ENCODE measurements at regions not wholly inside any gene's neighbourhood (a gene's known extent, or its start where the extent isn't known, plus 50 kb on each side); places are given as distances from the start of the nearest gene placed in this dataset.
"Not testable (repeated sequence)": the region's sequence is repeated elsewhere in the genome, so short reads cannot be mapped to it uniquely, and the experiment has no call there.

GRCh38 chr7:97928844-97929243 lies 56.6 kb upstream of the ASNS start:
- intact Hi-C loops (cut with micrococcal nuclease) = loop anchor here (1.0 to 5.0 kb wide), 3 partner anchors 57 to 825 kb away; partner anchors contain the start of gene ASNS
- H3K36me3 Mint-ChIP-seq (ENCODE audit: low read depth); DNase-seq; H3K4me1 Mint-ChIP-seq (ENCODE audit: low read depth); H3K9me3 Mint-ChIP-seq; H3K27ac Mint-ChIP-seq; H3K27me3 Mint-ChIP-seq (ENCODE audit: low read depth): not testable (repeated sequence)
- peak overlapping the region; percentile 59 for H3K4me3 Mint-ChIP-seq
- CTCF ChIA-PET = interaction anchor here (1.8 kb wide), 1 partner anchor 85 kb away, joined by 5 read pairs; no protein-coding TSS in a partner anchor

GRCh38 chr7:97927790-97928748 lies 55.9 kb upstream of the ASNS start:
- H3K27me3 Mint-ChIP-seq (ENCODE audit: low read depth); H3K4me1 Mint-ChIP-seq (ENCODE audit: low read depth); H3K36me3 Mint-ChIP-seq (ENCODE audit: low read depth); H3K9me3 Mint-ChIP-seq; H3K27ac Mint-ChIP-seq: not testable (repeated sequence)
- intact Hi-C loops (cut with micrococcal nuclease) = loop anchor here (1.0 to 5.0 kb wide), 3 partner anchors 56 to 824 kb away; partner anchors contain the start of gene ASNS
- peak overlapping the region; percentile 59 for H3K4me3 Mint-ChIP-seq
- CTCF ChIA-PET = interaction anchor here (1.8 kb wide), 1 partner anchor 85 kb away, joined by 5 read pairs; no protein-coding TSS in a partner anchor
- peak; percentile 68 for DNase-seq
